ENCODE measurements at regions not wholly inside any gene's neighbourhood (a gene's known extent, or its start where the extent isn't known, plus 50 kb on each side); places are given as distances from the start of the nearest gene placed in this dataset.

- DNase-seq, result no peak
These were observed 159.5 kb downstream of the DLL1 start for GRCh38 chr6:170131351-170131750.

DNA sequence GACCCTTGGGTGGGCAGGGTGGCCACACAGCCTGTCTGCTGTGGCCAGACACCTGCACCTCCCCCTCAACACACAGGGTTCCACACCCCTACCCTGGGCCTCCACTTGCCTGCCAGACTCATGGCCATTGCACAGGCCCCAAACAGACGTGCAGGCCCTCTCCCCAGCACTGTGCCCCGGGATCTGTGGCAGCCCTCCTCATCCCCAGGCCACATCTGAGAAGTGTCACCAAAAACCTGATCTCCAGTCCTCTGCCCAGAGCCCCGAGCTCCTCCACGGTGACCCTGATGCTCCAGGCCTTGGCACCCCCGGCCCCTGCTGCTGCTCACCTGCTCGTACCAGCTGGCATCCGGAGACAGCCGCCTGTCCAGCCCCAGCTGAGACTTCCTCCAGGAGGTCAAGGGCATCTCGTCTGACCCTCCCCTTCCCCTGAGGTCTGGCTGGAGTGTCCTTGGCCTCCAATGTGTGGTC, 160.1 kb downstream of the DLL1 start:
- DNase-seq, result no peak

DNA sequence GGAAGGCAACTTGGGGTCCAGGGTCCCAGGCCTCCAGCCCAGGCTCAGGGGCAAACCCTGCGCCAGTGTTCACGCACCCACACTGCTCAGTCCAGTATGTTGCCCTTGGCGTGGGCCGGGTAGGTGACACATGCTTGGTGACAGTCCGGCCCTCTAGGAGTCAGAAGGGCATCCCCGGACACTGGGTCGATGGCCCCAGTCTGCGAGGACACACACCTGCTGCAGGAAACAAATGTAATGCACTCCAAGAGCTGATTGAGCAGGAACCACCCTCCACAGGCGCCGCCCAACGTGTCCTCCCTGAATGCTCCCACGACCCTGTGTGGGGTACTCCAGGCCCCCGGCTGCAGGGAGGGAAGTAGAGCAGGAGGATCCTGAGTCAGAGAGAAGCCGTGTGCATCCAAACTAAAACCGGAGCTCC, 160.7 kb downstream of the DLL1 start:
- no peak for DNase-seq

- DNase-seq, result no peak
These were observed 161.1 kb downstream of the DLL1 start for GRCh38 chr6:170129691-170130171.

DNA sequence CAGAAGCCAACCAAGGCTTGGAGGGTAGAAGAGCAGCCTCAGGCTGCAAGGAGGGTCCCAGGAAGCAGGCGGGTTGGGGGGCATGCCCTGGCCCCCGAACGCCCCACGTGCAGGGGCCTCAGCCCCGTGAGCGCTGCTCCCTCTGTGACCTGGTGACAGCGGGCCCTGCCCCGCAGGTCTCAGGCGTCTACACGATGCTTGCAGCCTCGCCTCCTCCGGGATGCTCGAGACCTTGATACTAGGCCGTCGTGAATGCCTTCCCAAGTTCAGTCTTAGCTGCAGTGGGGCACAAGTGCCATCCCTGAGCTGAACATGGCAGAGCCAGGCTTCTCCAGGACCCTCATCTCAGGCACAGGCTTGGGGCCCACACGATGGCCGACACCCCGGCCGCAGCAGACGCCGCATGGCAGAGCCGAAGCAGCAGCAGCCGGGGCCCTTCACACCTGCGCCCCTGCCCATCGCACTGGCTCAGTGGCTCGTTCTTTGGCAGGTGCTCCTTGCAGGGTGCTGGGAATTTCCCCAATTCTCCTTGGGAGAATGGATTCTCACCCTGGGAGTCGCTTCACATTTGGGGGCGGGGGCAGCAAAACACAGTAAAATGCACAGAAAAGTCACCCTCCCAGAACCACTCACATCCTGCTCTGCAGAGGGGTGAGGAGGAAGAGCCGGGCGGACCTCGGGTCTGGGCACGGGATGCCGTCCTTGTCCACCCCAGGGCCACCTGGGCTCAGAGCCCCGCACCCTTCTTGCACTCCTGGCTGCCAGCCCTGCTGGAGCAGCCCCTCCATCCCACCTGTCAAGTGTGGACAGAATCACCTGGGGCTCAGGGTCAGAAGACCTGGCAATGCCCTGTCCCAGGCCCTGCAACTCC, 161.8 kb downstream of the DLL1 start:
- DNase-seq, result no peak

DNA sequence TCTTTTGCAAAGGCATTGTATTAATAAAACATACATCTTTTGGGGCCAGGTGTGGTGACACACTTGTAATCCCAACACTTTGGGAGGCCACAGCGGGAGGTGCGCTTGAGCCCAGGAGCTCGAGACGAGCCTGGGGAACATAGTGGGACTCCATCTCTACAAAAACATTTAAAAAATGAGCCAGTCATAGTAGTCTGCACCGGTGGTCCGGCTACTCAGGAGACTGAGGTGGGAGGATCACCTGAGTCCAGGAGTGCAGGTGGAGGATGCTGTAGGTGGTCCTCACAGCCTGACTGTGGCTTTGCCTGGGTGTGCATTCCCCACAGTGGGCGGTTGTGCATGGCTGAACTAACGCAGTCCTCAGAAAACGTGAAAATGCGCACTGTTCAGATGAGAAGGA, 162.5 kb downstream of the DLL1 start:
- no peak for DNase-seq

- no peak for DNase-seq
These were observed 163.7 kb downstream of the DLL1 start for GRCh38 chr6:170127151-170127550.

- no peak for DNase-seq
These were observed 165.2 kb downstream of the DLL1 start for GRCh38 chr6:170125456-170126300.

GRCh38 chr6:170124836-170125235, 166.0 kb downstream of the DLL1 start:
- DNase-seq, result no peak

DNA sequence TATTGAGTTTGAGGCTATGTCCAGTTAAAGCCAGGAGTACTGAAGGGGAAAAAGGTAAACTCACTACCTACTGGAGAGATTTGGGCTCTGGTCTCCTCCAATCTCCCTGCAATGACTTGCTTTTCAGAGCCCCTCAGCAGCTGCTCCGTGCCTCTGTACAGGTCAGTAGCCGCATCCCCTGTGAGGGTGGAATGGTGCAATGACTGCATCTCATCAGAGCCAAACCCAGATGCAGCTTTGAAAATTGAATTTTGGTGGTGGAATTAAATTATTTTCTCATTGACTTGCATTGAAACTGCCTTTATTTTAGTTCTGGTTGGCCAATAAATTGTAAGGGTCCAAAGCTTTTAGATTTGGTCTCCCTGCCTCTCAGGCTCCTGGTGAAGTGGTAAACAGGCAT, 166.7 kb downstream of the DLL1 start:
- DNase-seq, result no peak

DNA sequence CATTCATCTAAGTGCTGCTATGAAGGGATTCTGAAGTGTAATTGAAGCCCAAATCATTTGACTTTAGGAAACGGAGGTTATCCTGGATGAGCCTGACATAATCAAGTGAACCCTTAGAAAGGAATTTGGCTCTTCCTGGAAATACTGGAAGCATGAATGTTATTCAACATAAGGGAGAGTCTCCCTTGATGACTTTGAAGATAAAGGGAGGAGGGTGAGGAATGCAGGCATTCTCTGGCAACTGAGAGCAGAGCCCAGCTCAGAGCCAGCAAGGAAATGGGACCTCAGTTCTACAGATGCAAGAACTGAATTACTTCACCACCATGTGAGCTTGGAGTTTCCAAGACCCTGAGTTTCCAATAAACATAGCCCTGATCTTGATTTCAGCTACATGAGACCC, 168.2 kb downstream of the DLL1 start:
- DNase-seq, result no peak

GRCh38 chr6:170117111-170117972, 173.5 kb downstream of the DLL1 start:
- DNase-seq, result no peak

- DNase-seq, result no peak
These were observed 174.2 kb downstream of the DLL1 start for GRCh38 chr6:170116636-170117035.

GRCh38 chr6:170114956-170115855, 175.7 kb downstream of the DLL1 start:
- no peak for DNase-seq

DNA sequence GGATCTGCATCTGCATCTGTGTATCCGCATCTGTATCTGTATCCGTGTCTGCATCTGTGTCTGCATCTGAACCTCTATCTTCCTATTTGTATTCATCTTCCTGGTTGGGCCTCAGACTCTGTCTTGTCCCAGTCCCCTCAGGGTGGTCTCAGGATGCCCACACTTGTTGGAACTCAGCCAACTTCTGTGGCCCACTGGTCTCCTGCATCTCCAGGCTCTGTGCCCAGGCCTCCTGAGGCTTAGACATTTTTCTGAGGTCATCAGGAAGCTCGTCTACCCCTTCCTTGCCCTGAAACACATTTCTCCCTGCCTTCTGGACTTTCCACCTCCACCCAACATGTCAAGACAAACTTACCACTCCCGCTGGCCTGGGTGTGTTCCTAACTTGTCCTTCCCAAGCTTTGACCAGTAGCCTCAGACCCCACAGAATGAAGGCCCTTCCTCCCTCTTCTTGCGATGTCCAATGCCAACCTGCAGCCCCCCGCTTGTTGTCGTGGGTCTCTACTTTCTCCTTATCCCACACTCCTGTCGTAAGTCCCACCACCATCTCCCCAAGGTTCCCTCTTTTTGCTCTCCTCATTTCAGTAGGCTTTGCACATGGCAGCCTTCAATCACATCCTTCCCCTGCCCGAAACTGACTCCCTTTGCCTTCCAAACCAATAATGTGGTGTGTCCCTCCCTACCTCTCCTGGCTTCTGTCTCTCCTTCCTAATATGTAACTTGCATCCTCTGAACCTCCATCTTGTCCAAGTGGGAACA, 176.5 kb downstream of the DLL1 start:
- no peak for DNase-seq

DNA sequence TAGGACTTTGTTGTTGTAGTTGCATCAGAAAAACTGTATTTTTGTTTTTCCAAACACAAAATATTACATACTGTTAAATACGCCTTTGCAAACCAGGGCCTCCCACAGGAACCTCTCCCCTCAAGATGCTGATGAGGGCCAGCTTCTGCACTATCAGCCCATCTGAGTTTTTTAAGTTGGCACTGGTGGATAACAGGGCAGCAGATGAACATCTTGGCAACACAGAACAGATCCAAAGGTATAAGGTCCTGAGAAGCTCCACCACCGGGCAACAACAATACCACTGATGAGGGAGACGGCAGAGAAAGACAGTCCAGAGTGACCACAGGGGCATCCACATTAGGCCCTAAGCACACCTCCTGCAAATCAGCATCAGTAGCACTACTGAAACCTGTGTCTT, 177.7 kb downstream of the DLL1 start:
- DNase-seq, result no peak

DNA sequence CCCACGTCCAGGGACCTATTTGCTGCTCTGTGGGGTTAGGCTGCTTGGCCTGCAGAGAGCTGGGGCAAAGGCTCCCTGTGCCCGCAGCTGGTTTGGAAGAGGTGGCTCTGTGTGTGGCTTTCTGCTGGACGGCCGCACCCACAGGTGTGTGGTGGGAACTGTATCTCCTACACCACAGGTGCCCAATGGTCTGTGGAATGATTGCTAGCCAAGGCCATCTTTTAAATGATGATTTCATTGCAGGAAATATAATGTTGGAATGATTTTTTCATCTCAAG, 178.4 kb downstream of the DLL1 start:
- no peak for DNase-seq

DNA sequence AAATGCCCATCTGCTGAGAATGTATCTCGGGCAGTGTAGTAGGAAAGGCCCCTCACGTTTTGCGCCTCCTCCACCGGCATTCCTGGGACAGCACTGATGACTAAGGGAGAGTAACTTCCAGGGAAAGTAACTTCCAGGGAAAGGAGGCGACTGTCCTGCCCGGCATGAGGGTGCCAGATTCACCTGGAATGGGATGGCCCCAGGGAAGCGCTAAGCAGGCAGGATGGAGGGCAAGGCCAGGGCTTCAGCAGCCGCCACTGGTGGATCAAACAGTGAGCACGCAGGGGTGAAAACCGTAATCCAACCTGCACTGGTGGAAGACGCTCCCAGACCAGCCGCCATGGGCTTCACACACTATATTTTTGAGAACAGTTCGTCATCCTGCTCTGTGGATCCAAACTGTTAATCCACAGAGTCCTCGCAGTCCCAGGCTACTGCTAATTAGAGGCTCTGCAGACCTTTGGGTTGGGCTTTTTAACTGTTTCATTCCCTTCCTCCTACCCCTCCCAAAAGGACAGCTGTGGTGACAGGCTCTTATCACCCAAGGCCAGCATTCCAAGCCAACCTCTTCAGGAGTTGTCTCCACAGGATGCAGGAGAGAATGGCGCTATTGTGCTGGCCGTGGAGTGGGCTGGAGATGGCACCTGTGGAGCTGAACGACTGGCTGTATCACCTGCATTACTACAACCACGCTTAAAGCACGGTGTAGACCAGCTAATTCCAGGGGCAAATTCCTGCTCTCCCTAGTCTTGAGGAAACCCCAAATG, 178.9 kb downstream of the DLL1 start:
- DNase-seq, result no peak

DNA sequence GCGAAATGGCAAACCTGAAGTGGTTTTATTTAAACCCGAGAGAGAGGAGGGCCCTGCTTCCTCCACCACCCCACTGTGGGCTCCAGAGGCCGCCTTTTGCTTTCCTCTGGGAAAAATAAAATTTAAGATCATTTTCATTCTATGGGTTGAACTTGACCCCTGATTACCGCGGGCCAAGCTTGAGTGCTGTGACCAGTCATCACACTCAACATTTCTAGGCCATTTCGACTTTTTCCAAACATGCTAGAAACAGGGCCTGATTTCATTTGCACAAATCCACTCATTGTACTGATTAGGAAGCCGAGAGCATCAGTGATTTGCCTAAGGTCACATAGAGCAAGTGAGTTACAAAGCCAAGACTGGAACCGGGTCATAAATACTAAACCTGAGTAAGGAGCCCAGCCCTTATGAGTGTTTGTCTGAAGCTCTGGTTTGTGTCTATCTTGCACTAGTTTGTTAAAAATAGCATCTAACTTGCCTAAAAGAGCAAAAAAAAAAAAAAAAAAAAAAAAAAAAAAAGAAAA, 179.7 kb downstream of the DLL1 start:
- no peak for DNase-seq
